GM13977 (cell line): ENCODE measurements at regions not wholly inside any gene's neighbourhood (a gene's known extent, or its start where the extent isn't known, plus 50 kb on each side); places are given as distances from the start of the nearest gene placed in this dataset.
"Not testable (repeated sequence)": the region's sequence is repeated elsewhere in the genome, so short reads cannot be mapped to it uniquely, and the experiment has no call there.

Experiments used
- DNase-seq: peaks from one replicate; pipeline ENCODE4 v3.0.0; 2012; ENCODE audit warnings: low spot score
- in situ Hi-C: fragments of 300-500 bp; cut with MboI; formaldehyde crosslinking; loops from one replicate; pipeline ENCODE4 v1.12.0; 2022; ENCODE audit warnings: low sequenced_read_pairs, low pct_unique_long_range_greater_than_20kb, mixed read lengths, inconsistent platforms; ENCODE audit not compliant: unreplicated experiment
- TF ChIP-seq, protein P1 (sequence below): IDR thresholded peaks from 2 replicates; pipeline ENCODE4 v1.5.1; 2012; ENCODE audit warnings: mild to moderate bottlenecking, control low read depth; ENCODE audit not compliant: insufficient read depth; ENCODE audit errors: extremely low read depth, missing control alignments

GRCh38 chr15:22651179-22651578 lies 135.3 kb upstream of the NIPA1 start:
- DNase-seq, in situ Hi-C loops: not testable (repeated sequence)

- DNase-seq = peak; percentile 11
- in situ Hi-C loops = not testable (repeated sequence)
Observed at GRCh38 chr15:22664294-22665058, 122.0 kb upstream of the NIPA1 start.

DNA sequence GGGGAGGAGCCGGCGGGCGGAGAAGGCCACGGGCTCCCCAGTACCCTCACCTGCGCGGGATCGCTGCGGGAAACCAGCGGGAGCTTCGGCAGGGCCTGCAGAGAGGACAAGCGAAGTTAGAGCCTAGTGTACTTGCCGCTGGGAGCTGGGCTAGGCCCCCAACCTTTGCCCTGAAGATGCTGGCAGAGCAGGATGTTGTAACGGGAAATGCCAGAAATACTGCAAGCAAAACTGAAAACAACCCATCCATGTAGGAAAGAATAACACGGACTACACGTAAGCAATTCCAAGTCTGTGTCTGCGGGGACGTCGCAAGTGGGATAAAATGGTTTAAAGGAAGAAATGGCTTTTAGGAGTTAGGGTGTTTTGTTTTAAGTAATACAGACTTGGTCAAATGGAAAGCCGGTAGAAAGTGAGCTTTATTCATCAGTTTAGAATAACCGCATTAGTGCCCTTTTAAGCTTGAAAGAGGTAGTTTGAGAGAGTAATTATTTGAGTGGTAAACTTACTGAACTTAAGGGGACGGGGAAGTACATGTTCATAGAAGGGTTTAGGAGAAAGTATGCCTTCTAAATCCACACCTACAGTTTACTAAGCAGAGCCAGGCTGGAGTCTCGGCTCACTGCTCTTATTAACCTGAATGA lies 121.3 kb upstream of the NIPA1 start:
- DNase-seq = peak; percentile 4
- in situ Hi-C loops = not testable (repeated sequence)

DNA sequence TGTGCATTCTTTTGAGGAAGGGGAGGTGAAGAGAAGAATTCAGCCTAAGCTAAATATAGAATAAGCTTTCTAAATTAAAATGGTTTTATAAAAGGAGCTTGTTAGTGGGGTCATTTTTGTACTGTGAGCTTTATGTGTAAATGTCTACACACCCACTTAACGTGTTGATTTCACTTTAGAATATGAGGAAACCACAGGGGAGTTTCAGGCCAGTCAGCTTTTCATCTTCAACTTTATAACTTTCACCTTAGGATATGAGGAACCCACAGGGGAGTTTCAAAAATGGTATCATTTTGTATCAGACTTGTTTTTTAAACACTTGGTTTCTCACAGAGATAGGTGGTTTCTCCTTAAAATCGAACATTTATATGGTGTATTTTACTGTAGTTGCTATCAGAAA lies 120.7 kb upstream of the NIPA1 start:
- DNase-seq, in situ Hi-C loops: not testable (repeated sequence)

DNA sequence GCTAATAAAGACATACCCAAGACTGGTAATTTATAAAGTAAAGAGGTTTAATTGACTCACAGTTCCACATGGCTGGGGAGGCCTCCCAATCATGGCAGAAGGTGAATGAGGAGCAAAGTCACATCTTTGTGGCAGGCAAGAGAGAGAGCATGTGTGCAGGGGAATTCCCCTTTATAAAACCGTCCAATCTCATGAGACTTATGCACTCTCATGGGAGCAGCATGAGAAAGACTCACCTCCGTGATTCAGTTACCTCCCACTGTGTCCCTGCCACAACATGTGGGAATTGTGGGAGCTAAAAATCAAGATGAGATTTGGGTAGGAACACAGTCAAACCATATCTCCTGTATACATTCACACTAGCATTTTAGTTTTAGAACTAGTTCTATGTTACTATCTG lies 101.7 kb upstream of the NIPA1 start:
- in situ Hi-C loops, DNase-seq: not testable (repeated sequence)

DNA sequence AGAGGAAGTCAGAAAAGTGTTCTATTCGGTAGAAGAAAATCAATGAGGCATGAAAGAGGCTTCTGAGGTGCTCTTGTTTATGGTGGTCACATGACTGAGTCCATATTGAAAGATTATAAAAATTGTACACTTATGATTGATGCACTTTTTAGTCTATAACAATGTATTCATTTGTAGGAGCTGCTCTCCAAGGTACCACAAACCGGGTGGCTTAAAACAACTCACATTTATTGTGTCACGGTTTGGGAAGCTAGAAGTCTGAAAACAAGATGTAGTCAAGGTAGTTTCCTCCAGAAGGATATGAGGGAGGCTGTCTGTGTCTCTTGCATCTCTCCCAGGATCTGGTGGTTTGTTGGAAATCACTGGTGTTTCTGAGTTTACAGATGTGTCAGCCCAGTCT lies 86.6 kb upstream of the NIPA1 start:
- not testable (repeated sequence) for DNase-seq

GRCh38 chr15:22710831-22711341 lies 75.6 kb upstream of the NIPA1 start:
- in situ Hi-C loops, DNase-seq: not testable (repeated sequence)

More for the DNA sequence above, 86.6 kb upstream of the NIPA1 start:
- in situ Hi-C loops = not testable (repeated sequence)

DNA sequence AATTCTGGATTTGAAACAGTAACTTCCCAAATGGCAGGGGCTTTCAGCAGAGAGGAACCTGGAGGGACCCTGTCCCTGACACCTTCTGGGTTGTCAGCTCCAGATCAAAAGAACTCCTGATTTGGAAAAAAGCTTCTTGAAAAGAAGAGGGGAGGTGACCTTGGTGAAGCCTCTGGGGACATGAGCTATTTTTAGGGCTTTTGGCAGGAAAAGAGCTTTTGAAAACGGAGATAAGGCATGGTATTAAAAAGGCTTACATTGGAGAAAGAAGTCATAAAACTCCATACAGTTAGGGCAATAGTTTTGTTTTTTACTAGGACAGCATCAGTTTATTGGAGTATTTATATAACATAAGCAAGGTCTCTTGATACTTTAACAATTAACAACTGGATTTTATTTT lies 72.5 kb upstream of the NIPA1 start:
- in situ Hi-C loops = not testable (repeated sequence)

DNA sequence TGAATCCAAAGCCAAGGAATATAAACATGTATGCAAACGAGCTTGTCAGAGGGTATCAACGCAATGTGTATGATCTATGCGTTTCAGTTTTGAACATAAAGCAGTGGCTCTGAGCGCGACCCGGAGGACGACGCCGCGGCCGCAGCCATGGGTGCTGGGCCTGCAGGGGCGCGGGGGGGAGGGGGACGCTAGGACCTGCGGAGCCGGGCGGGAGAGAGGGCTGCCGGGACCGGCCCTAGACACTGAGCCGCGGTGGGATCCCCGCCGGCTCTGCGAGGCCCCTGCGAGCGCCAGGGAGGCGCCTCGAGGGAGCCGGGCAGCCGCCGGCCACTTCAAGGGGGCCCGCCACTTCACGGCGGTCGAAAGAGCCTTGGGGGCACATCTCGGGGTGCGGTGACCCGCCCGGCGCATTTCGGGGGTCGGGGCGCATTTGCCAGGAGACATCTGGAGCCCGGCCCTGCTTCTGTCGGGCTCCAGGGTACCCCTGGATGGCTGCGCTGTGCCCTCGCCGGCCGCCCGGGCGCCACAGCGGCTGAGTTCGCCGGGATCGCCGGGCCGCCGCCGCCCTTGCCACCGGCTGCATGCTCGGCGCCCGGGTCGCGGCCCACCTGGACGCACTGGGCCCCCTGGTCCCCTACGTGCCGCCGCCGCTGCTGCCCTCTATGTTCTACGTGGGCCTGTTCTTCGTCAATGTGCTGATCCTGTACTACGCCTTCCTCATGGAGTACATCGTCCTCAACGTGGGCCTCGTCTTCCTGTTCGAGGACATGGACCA lies 71.9 kb upstream of the NIPA1 start:
- in situ Hi-C loops, DNase-seq: not testable (repeated sequence)

More for the DNA sequence above, 72.5 kb upstream of the NIPA1 start:
- DNase-seq = not testable (repeated sequence)

DNA sequence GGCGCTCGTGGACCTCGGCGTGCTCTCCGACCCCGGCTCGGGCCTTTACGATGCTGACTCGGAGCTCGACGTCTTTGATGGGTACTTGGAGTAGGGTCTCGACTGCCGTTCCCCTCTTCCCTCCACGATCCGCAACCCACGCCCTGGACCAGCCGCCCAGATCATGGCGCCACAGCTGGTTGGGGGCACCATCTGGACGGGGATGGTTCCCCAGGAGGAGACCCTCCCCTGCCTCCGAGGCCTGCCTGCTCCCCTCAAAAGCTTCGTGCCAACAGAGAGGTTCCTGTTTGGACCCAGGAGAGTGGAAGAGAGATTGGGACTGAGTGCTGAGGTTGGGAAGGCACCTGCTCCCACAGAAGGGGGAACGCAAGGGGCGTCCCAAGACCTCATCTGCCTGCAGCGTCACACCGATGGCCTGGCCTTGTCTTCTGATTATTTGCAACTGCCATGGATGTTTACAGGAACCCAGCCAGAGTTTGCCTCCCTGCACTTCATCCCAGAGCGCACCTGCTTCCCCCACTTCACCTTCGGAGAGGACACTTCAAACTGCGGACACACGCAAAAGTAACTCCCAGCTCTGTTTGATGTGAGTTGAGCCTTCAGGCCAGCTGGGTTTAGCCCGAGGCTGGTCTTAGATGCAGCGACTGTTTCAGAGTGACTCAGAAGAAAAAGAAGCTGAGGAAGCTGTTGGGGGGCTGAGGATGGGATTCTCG lies 71.2 kb upstream of the NIPA1 start:
- DNase-seq, in situ Hi-C loops: not testable (repeated sequence)

- in situ Hi-C loops, DNase-seq: not testable (repeated sequence)
- TF ChIP-seq, protein P1, sequence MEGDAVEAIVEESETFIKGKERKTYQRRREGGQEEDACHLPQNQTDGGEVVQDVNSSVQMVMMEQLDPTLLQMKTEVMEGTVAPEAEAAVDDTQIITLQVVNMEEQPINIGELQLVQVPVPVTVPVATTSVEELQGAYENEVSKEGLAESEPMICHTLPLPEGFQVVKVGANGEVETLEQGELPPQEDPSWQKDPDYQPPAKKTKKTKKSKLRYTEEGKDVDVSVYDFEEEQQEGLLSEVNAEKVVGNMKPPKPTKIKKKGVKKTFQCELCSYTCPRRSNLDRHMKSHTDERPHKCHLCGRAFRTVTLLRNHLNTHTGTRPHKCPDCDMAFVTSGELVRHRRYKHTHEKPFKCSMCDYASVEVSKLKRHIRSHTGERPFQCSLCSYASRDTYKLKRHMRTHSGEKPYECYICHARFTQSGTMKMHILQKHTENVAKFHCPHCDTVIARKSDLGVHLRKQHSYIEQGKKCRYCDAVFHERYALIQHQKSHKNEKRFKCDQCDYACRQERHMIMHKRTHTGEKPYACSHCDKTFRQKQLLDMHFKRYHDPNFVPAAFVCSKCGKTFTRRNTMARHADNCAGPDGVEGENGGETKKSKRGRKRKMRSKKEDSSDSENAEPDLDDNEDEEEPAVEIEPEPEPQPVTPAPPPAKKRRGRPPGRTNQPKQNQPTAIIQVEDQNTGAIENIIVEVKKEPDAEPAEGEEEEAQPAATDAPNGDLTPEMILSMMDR = peak; percentile 13
Observed at GRCh38 chr15:22719980-22720379, 66.5 kb upstream of the NIPA1 start.

DNA sequence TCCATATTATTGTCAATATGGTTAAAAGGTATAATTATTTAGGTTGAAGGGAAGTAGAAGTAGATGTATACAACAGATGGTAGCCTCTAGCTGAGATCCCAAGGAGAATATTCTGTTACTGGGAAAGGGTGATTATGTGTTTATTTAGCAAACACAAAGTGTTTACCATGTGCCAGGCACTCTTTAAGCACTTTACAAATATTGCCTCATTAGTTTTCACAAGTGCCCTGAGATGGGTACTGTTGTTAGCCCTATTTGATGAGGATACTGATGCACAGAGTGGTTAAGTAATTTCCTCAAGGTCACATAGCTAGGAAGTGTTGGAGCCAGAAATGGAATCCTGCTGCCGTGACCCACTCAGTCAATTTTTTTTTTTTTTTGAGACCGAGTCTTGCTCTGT lies 60.3 kb upstream of the NIPA1 start:
- in situ Hi-C loops, DNase-seq: not testable (repeated sequence)

GRCh38 chr15:22735067-22735466 lies 51.4 kb upstream of the NIPA1 start:
- DNase-seq = not testable (repeated sequence)

More at GRCh38 chr15:22735067-22735466, 51.4 kb upstream of the NIPA1 start:
- in situ Hi-C loops = not testable (repeated sequence)
